ENCODE measurements at regions not wholly inside any gene's neighbourhood (a gene's known extent, or its start where the extent isn't known, plus 50 kb on each side); places are given as distances from the start of the nearest gene placed in this dataset.
"Not testable (repeated sequence)": the region's sequence is repeated elsewhere in the genome, so short reads cannot be mapped to it uniquely, and the experiment has no call there.

- DNase-seq, result no peak
- TF ChIP-seq POLR2A (IDR thresholded peaks at IDR 0.05) (no peak), CTCF (IDR thresholded peaks at IDR 0.05) (no peak), POLR2AphosphoS5 (IDR thresholded peaks at IDR 0.05) (no peak), EP300 (IDR thresholded peaks at IDR 0.05; ENCODE audit: low read depth) (no peak)
- in situ Hi-C loops (cut with MboI; ENCODE audit: low pct_ligation_motif_present in 1 of 4, low pct_unique_long_range_greater_than_20kb in 1 of 4, low sequenced_read_pairs in 3 of 4) (no loop called here), intact Hi-C loops (cut with DNase I; ENCODE audit: low total_unique reads) (no loop called here)
- H3K4me3 ChIP-seq, result no peak overlapping the region
- WGBS, 2 donors (ENCODE audit: low coverage in 1 of 2), result 88 to 93% methylated on average over 7 to 10 of the region's 10 CpGs
- no peaks in the 10 kb centered on the region for H3K27me3 ChIP-seq
- no peaks in the 10 kb centered on the region for H3K4me1 ChIP-seq
- H3K27ac ChIP-seq, result no peak overlapping the region
- no peaks in the 10 kb centered on the region for H3K9me3 ChIP-seq
- no peaks in the 10 kb centered on the region for H3K36me3 ChIP-seq
Observed at GRCh38 chr10:131041031-131041430, 270.5 kb downstream of the TCERG1L start.

- 74% methylated on average over 5 of the region's 5 CpGs; no CpG with 5 or more reads in 1 of the 2 donors for WGBS, 2 donors (ENCODE audit: low coverage in 1 of 2)
- H3K4me3 ChIP-seq, result no peak overlapping the region
- no peak overlapping the region for H3K27ac ChIP-seq
- no peak for TF ChIP-seq POLR2A (IDR thresholded peaks at IDR 0.05)
- no peak for TF ChIP-seq POLR2AphosphoS5 (IDR thresholded peaks at IDR 0.05)
- no peak for DNase-seq
- H3K9me3 ChIP-seq, result no peaks in the 10 kb centered on the region
- H3K27me3 ChIP-seq, result no peaks in the 10 kb centered on the region
- H3K4me1 ChIP-seq, result no peaks in the 10 kb centered on the region
- no peaks in the 10 kb centered on the region for H3K36me3 ChIP-seq
- in situ Hi-C loops (cut with MboI; ENCODE audit: low pct_ligation_motif_present in 1 of 4, low pct_unique_long_range_greater_than_20kb in 1 of 4, low sequenced_read_pairs in 3 of 4), result no loop called here
- intact Hi-C loops (cut with DNase I; ENCODE audit: low total_unique reads), result no loop called here
Observed at GRCh38 chr10:131041441-131041840, 270.1 kb downstream of the TCERG1L start.

GRCh38 chr10:131042015-131042414 is 269.5 kb downstream of the TCERG1L start:
- H3K4me1 ChIP-seq; DNase-seq; H3K4me3 ChIP-seq; H3K36me3 ChIP-seq; intact Hi-C loops (cut with DNase I; ENCODE audit: low total_unique reads); H3K27me3 ChIP-seq; in situ Hi-C loops (cut with MboI; ENCODE audit: low pct_ligation_motif_present in 1 of 4, low pct_unique_long_range_greater_than_20kb in 1 of 4, low sequenced_read_pairs in 3 of 4); H3K9me3 ChIP-seq; H3K27ac ChIP-seq: not testable (repeated sequence)
- no CpG with 5 or more reads among the region's 6 CpGs for WGBS, 2 donors (ENCODE audit: low coverage in 1 of 2)

Small RNAs in the stretch of these regions (small RNA-seq; reads per million reads assigned to genes)
- gene MIR378C (0.28 to 2.4 (median 1.2) reads per million in 4 donors), gene RF00019 (0 reads per million in 4 donors)
